Activated naive CD4-positive, alpha-beta T cell treated with anti-CD3 and anti-CD28 coated beads for 36 hours (primary cell): ENCODE measurements at regions not wholly inside any gene's neighbourhood (a gene's known extent, or its start where the extent isn't known, plus 50 kb on each side); places are given as distances from the start of the nearest gene placed in this dataset.
"Not testable (repeated sequence)": the region's sequence is repeated elsewhere in the genome, so short reads cannot be mapped to it uniquely, and the experiment has no call there.

Source experiments
- CTCF ChIA-PET: fragments of 350-600 bp; sonication (Branson Sonifier 250); formaldehyde crosslinking; loops from one replicate; lab custom pipeline; 2021; ENCODE audit warnings: antibody characterized with exemption; lab: Charles Lee
- DNase-seq: peaks from one replicate; pipeline ENCODE4 v3.0.0-alpha.2; 2020
- H3K27ac Mint-ChIP-seq: one replicate; pipeline ENCODE4 v1.8.0; 2021; ENCODE audit warnings: mild to moderate bottlenecking, mixed read lengths
- H3K27me3 Mint-ChIP-seq: one replicate; pipeline ENCODE4 v1.8.0; 2021; ENCODE audit warnings: low read depth, mixed read lengths
- H3K36me3 Mint-ChIP-seq: one replicate; pipeline ENCODE4 v1.8.0; 2021; ENCODE audit warnings: low read depth, mixed read lengths
- H3K4me1 Mint-ChIP-seq: one replicate; pipeline ENCODE4 v1.8.0; 2021; ENCODE audit warnings: low read depth, mixed read lengths
- H3K4me3 Mint-ChIP-seq: one replicate; pipeline ENCODE4 v1.8.0; 2021; ENCODE audit warnings: mild to moderate bottlenecking, moderate library complexity, mixed read lengths
- H3K9me3 Mint-ChIP-seq: one replicate; pipeline ENCODE4 v1.8.0; 2021; ENCODE audit warnings: mixed read lengths
- intact Hi-C: fragments of 100-400 bp; cut with micrococcal nuclease; formaldehyde crosslinking; loops from one replicate; pipeline ENCODE4 v1.15.1; 2023

GRCh38 chr10:8151086-8151485 lies 96.6 kb downstream of the GATA3 start:
- H3K9me3 Mint-ChIP-seq, result no peaks in the 10 kb centered on the region
- no peak for DNase-seq
- CTCF ChIA-PET, result no interaction called here
- H3K27ac Mint-ChIP-seq, result no peak overlapping the region
- H3K4me3 Mint-ChIP-seq, result no peak overlapping the region
- H3K36me3 Mint-ChIP-seq, result no peaks in the 10 kb centered on the region
- intact Hi-C loops, result no loop called here
- peaks cover 4% of the 10 kb centered on the region for H3K4me1 Mint-ChIP-seq
- no peaks in the 10 kb centered on the region for H3K27me3 Mint-ChIP-seq

DNA sequence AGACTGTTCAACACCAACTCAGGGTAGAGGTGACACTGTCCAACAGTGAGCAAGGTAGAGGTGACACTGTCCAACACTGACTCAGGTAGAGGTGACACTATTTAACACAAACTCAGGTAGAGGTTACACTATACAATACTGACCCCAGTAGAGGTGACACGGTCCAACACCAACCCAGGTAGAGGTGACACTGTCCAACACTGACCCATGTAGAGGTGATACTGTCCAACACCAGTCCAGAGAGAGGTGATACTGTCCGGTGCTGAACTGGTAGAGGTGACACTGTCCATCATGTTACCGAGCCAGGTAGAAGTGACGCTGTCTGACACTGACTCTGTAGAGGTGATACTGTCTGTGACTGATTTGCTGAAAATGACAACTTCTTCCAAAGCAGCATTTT lies 102.4 kb downstream of the GATA3 start:
- DNase-seq, result no peak
- Mint-ChIP-seq H3K4me1 (peaks cover 6% of the 10 kb centered on the region), H3K27me3 (no peaks in the 10 kb centered on the region), H3K4me3 (no peak overlapping the region), H3K36me3 (no peaks in the 10 kb centered on the region), H3K9me3 (no peaks in the 10 kb centered on the region), H3K27ac (no peak overlapping the region)
- CTCF ChIA-PET, result no interaction called here
- intact Hi-C loops, result no loop called here

DNA sequence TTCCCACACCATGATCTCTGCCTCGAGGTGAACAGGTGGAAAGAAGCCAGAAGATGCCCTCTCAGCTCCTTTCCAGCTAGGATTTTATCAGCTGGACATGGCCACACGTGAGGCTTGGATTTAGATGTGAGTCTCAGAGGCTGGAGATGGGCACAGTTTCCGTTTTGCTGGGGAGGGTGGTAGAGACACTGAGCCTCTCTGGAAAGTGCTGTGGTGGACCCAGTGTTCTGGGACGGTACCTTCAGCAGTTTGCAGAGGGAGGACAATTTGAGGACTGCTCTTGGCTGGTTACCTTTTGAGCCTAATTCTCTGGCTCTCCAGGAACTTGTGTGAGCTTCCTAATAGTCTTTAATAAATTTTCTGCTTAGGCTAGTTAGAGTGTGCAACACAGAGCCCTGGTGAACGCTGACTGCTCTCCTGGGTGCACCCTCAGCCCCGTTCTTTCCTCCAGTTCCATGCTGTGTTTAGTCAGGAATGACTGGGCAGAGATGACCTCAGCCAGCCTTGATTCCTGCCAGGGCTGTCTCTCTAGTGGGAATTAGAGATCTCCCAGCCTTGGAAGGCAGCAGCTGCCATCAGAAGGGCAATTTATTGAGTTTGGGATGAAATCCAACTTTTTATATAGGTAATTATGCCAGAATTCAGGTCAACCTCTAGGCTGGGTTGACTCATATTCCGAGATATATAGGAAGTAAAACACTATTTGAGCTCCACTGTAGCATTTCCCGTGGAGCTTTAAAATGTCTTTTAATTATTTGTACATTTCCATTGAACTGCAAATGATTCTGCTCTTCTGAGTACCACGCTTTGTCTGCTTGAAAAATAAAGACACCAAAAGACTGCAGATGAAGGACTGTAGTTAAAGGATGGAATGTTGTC lies 103.9 kb downstream of the GATA3 start:
- Mint-ChIP-seq H3K9me3 (no peaks in the 10 kb centered on the region), H3K4me1 (peaks cover 6% of the 10 kb centered on the region), H3K36me3 (no peaks in the 10 kb centered on the region), H3K4me3 (no peak overlapping the region), H3K27me3 (no peaks in the 10 kb centered on the region), H3K27ac (no peak overlapping the region)
- intact Hi-C loops, result no loop called here
- CTCF ChIA-PET, result no interaction called here
- DNase-seq, result no peak

- Mint-ChIP-seq H3K4me3 (no peak overlapping the region), H3K36me3 (no peaks in the 10 kb centered on the region), H3K27me3 (no peaks in the 10 kb centered on the region), H3K9me3 (no peaks in the 10 kb centered on the region), H3K4me1 (peaks cover 1% of the 10 kb centered on the region), H3K27ac (no peak overlapping the region)
- CTCF ChIA-PET, result no interaction called here
- intact Hi-C loops, result no loop called here
- DNase-seq, result no peak
These were observed 105.1 kb downstream of the GATA3 start for GRCh38 chr10:8159341-8160165.

DNA sequence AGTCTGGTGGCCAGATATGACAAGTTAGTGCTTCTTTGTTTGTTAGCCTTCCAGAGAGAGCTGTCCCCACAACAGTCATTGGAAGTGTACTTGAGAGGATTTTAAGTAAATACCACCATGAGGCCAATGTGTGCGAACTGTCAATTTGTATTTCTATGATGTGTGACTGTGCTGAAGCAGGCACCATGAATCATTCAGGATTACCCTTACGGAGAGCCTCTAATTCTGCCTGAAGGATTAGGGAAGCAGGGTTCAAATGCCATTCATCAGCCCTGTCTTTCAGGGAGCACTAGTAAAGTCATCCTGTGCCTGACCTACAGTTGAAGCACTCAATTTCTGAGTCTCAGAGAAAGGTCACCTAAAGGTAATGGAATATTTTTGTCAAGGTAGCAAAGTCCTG lies 109.3 kb downstream of the GATA3 start:
- Mint-ChIP-seq H3K4me1 (peaks cover 1% of the 10 kb centered on the region), H3K4me3 (no peak overlapping the region), H3K36me3 (peaks cover 4% of the 10 kb centered on the region), H3K27ac (no peak overlapping the region), H3K9me3 (peaks cover 16% of the 10 kb centered on the region), H3K27me3 (no peaks in the 10 kb centered on the region)
- CTCF ChIA-PET, result no interaction called here
- DNase-seq, result no peak
- intact Hi-C loops, result no loop called here

DNA sequence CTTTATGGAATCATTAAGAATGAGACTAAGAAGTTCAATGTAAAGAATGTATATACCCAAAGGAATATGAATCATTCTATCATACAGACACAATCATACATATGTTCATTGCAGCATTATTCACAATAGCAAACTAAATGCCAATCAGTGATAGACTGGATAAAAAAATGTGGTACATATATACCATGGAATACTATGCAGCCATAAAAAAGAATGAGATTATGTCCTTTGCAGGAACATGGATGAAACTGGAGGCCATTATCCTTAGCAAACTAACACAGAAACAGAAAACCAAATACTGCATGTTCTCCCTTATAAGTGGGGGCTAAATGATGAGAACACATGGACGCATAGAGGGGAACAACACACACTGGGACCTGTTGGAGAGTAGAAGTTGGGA lies 110.2 kb downstream of the GATA3 start:
- H3K4me1 Mint-ChIP-seq, H3K36me3 Mint-ChIP-seq, H3K27ac Mint-ChIP-seq, H3K27me3 Mint-ChIP-seq, intact Hi-C loops, DNase-seq, CTCF ChIA-PET, H3K4me3 Mint-ChIP-seq: not testable (repeated sequence)
- H3K9me3 Mint-ChIP-seq, result peaks cover 22% of the 10 kb centered on the region

DNA sequence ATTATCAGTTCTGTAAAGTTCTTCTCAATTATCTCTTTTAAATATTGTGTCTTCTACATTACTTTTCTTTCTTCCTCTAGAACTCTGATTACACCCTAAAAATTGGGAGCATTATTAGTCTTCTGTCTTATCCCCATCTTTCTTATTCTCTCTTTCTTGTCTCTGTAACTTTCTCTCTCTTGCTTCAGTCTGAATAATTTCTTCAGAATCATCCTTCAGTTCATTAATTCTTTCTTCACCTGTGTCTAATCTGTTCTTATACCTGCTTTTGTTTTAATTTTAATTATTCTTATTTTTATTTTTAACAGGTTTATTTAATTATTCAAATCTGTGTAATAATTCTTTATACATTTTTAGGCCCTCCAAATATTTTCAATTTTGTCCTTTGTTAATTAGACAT lies 114.3 kb downstream of the GATA3 start:
- intact Hi-C loops, result no loop called here
- Mint-ChIP-seq H3K4me1 (no peaks in the 10 kb centered on the region), H3K27ac (no peak overlapping the region), H3K36me3 (peaks cover 4% of the 10 kb centered on the region), H3K27me3 (no peaks in the 10 kb centered on the region), H3K4me3 (no peak overlapping the region), H3K9me3 (peaks cover 22% of the 10 kb centered on the region)
- CTCF ChIA-PET, result no interaction called here
- no peak for DNase-seq

- Mint-ChIP-seq H3K9me3 (peaks cover 16% of the 10 kb centered on the region), H3K27ac (no peak overlapping the region), H3K4me1 (no peaks in the 10 kb centered on the region), H3K27me3 (no peaks in the 10 kb centered on the region), H3K4me3 (no peak overlapping the region), H3K36me3 (peaks cover 4% of the 10 kb centered on the region)
- CTCF ChIA-PET, result no interaction called here
- DNase-seq, result no peak
- intact Hi-C loops, result no loop called here
These were observed 116.5 kb downstream of the GATA3 start for GRCh38 chr10:8171008-8171407.

DNA sequence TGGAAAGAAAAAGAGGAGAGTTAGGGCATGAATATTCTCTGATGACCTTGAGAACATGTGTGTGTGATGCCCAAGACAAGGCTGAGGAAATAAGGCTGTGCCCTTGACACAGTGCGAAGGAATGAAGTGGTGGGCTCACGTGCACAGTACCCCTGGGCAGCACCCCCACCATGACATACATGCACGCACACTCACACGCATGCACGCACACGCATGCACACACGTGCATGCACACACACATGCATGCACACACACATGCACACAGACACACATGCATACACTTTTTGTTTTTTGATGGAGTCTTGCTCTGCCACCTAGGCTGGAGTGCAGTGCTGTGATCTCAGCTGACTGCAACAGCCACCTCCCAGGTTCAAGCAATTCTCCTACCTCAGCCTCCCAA lies 118.1 kb downstream of the GATA3 start:
- peaks cover 14% of the 10 kb centered on the region for H3K9me3 Mint-ChIP-seq
- CTCF ChIA-PET, result interaction anchor here (1.0 kb wide), 1 partner anchor 11 kb away, joined by 4 read pairs; no protein-coding TSS in a partner anchor
- intact Hi-C loops, result no loop called here
- no peaks in the 10 kb centered on the region for H3K27me3 Mint-ChIP-seq
- H3K4me3 Mint-ChIP-seq, result no peak overlapping the region
- peaks cover 4% of the 10 kb centered on the region for H3K36me3 Mint-ChIP-seq
- no peak for DNase-seq
- H3K4me1 Mint-ChIP-seq, result no peaks in the 10 kb centered on the region
- H3K27ac Mint-ChIP-seq, result no peak overlapping the region

DNA sequence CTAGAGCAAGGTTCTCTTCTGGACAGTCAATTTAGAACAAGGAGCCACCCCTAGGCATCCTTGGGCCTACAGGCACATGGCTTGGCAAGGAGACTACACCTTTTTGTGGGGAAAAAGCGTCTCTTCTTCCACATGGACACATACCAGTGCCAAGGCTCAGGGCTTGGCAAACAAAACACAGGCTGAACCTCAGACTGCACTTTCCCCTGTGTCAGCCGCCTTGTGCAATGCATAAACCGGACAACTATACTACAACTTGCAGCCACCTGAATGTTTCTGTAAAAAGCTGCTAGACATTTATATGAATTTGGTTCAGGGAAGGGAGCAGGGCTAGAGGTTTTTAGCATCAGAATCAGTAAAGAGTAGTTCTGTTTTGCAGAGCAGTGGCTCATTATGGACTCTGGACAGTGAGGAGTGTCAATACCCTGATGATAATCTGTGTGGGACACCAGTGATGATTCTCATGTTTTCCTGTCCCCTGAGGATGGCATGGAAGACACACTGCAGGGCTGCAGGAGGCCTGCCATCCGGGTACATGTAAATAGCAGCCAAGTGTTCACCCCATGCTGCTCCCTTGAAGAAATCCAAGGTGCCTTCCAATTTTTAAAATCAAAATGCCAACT lies 118.9 kb downstream of the GATA3 start:
- no peak overlapping the region for H3K27ac Mint-ChIP-seq

DNA sequence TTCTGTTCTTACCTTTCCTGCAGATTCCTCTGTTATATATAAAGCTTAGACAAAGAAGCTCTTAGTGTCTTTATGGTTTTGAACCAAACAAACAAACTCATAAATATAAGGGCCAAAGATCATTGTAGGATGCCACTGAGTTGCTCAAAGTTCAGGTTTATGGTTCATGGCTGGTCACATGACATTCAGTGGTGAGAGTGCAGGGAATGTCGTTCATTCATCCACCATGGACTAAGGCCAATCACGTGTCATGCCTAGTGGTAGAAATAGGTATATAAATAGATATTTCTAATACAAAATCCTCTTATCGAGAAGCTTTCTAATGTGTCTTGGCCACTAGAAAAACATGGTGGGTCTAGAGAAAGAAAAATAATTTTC lies 119.4 kb downstream of the GATA3 start:
- CTCF ChIA-PET, result no interaction called here
- Mint-ChIP-seq H3K4me1 (no peaks in the 10 kb centered on the region), H3K36me3 (peaks cover under 1% of the 10 kb centered on the region), H3K27me3 (no peaks in the 10 kb centered on the region), H3K27ac (no peak overlapping the region), H3K4me3 (no peak overlapping the region), H3K9me3 (peaks cover 6% of the 10 kb centered on the region)
- intact Hi-C loops, result no loop called here
- DNase-seq, result no peak

More for the DNA sequence above, 118.9 kb downstream of the GATA3 start:
- Mint-ChIP-seq H3K27me3 (no peaks in the 10 kb centered on the region), H3K36me3 (peaks cover 4% of the 10 kb centered on the region), H3K9me3 (peaks cover 11% of the 10 kb centered on the region), H3K4me3 (no peak overlapping the region), H3K4me1 (no peaks in the 10 kb centered on the region)
- DNase-seq, result no peak
- intact Hi-C loops, result no loop called here
- CTCF ChIA-PET, result no interaction called here

GRCh38 chr10:8174762-8175161 lies 120.3 kb downstream of the GATA3 start:
- no peaks in the 10 kb centered on the region for H3K4me1 Mint-ChIP-seq
- no peaks in the 10 kb centered on the region for H3K36me3 Mint-ChIP-seq
- DNase-seq, result no peak
- H3K9me3 Mint-ChIP-seq, result no peaks in the 10 kb centered on the region
- no peak overlapping the region for H3K4me3 Mint-ChIP-seq
- intact Hi-C loops, result no loop called here
- CTCF ChIA-PET, result interaction anchor here (0.6 kb wide), 1 partner anchor 43 kb away, joined by 3 read pairs; no protein-coding TSS in a partner anchor
- H3K27me3 Mint-ChIP-seq, result no peaks in the 10 kb centered on the region
- no peak overlapping the region for H3K27ac Mint-ChIP-seq
